ENCODE measurements at regions not wholly inside any gene's neighbourhood (a gene's known extent, or its start where the extent isn't known, plus 50 kb on each side); places are given as distances from the start of the nearest gene placed in this dataset.
A peak's percentile ranks its signal among the peaks of the same experiment; 100 is the strongest.

DNA sequence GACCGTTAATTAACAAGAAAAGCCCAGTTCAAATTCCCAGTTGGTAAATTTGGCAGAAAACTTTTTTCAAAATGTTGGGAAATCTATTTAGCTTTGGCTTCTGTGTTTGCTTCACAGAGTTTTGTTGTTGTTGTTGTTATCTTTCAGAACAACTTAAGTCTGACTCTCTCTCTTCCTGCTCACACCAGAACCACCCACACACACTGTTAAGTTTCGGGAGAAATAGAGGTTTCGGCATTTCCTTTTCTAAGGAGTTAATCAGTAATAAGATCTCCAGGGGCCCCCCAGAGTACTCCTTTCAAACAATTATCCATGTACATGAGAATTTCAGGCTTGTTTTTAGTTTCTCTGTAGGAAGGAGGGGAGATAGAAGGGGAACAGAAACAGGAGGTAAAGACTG is 106.2 kb upstream of the PTCHD1 start:
- Histone ChIP-seq H3K4me1 (ENCODE audit: control insufficient read depth, insufficient read depth, low read length) (peaks cover 21% of the 10 kb centered on the region), H3K27me3 (ENCODE audit: control insufficient read depth, insufficient read depth, low read length) (no peaks in the 10 kb centered on the region), H3K9me3 (ENCODE audit: control insufficient read depth, insufficient read depth, low read length) (no peaks in the 10 kb centered on the region), H3K9ac (ENCODE audit: low read depth, low read length) (no peak overlapping the region), H3K4me3 (ENCODE audit: low read depth, low read length) (no peak overlapping the region), H3K27ac (ENCODE audit: low read depth, low read length) (no peak overlapping the region), H3K36me3 (ENCODE audit: control insufficient read depth, insufficient read depth, low read length) (no peaks in the 10 kb centered on the region)

DNA sequence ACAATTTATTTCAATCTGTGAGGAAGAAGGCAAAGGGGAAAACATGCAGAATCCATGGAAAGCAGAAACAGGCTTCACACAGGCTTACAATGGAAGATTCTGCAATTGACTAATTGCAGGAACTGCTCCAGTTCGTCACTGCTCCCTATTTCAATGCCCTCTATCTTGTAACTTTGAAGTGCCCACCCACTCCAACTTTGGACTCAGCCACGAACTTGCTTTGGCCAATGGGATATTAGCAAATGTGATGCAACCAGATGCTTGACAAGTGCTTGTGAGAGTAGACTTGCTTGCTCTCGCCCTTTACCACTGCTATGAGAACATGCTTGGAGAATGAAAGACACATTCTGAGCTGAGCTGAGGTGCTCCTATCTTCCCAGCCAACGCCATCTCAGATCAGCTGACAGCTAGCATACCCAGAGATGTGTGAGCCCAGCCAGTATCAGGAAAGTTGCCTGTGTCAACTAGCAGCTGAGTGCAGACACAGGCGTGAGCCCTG is 105.7 kb upstream of the PTCHD1 start:
- H3K4me3 ChIP-seq (ENCODE audit: low read depth, low read length) = no peak overlapping the region
- H3K27ac ChIP-seq (ENCODE audit: low read depth, low read length) = no peak overlapping the region
- no peaks in the 10 kb centered on the region for H3K9me3 ChIP-seq (ENCODE audit: control insufficient read depth, insufficient read depth, low read length)
- no peak overlapping the region for H3K9ac ChIP-seq (ENCODE audit: low read depth, low read length)
- peaks cover 21% of the 10 kb centered on the region for H3K4me1 ChIP-seq (ENCODE audit: control insufficient read depth, insufficient read depth, low read length)
- no peaks in the 10 kb centered on the region for H3K36me3 ChIP-seq (ENCODE audit: control insufficient read depth, insufficient read depth, low read length)
- no peaks in the 10 kb centered on the region for H3K27me3 ChIP-seq (ENCODE audit: control insufficient read depth, insufficient read depth, low read length)

DNA sequence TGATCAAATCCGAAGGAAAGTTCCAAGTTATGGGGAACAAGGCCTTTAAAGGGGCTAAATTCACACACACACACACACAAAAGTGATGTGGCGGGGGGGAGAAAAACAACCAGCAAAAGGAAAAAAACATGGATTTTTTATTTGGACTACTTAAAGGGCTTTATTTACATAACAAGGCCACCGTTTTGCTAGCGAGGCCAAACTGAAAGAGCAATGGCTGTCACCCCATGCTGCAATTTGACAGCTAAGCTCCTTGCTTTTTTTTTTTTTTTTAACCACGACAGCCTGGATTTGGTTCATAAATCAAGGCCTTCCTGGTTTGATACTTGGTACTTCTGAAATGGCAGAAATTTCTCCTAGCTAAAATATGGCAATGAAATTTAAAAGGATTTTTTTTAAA is 99.6 kb upstream of the PTCHD1 start:
- H3K36me3 ChIP-seq (ENCODE audit: control insufficient read depth, insufficient read depth, low read length) = no peaks in the 10 kb centered on the region
- no peaks in the 10 kb centered on the region for H3K27me3 ChIP-seq (ENCODE audit: control insufficient read depth, insufficient read depth, low read length)

DNA sequence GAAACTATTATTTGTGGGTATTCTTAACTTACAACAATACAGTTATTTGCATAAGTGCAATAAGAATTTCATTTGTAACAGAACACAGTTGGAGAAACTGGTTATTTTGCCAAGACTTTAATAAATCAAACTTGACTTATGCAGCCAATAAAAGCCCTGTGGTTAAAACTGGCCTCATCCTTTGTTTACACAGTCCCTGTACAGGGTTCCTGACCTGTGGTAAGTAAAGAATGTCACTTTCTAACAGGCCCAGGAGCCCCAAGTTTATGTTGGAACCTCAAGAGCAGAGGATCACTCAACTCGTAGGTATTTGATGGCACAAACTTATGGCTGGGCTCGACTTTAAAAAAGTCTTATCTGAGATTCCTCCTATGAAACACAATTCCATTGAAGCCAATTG is 88.6 kb upstream of the PTCHD1 start:
- no peak overlapping the region for H3K4me3 ChIP-seq (ENCODE audit: low read depth, low read length)
- no peaks in the 10 kb centered on the region for H3K4me1 ChIP-seq (ENCODE audit: control insufficient read depth, insufficient read depth, low read length)
- H3K27ac ChIP-seq (ENCODE audit: low read depth, low read length) = no peak overlapping the region
- H3K36me3 ChIP-seq (ENCODE audit: control insufficient read depth, insufficient read depth, low read length) = no peaks in the 10 kb centered on the region
- no peaks in the 10 kb centered on the region for H3K27me3 ChIP-seq (ENCODE audit: control insufficient read depth, insufficient read depth, low read length)
- peaks cover 6% of the 10 kb centered on the region for H3K9me3 ChIP-seq (ENCODE audit: control insufficient read depth, insufficient read depth, low read length)
- no peak overlapping the region for H3K9ac ChIP-seq (ENCODE audit: low read depth, low read length)

More for the DNA sequence above, 99.6 kb upstream of the PTCHD1 start:
- Histone ChIP-seq H3K9me3 (ENCODE audit: control insufficient read depth, insufficient read depth, low read length) (peaks cover 22% of the 10 kb centered on the region), H3K27ac (ENCODE audit: low read depth, low read length) (peak overlapping the region; percentile 36), H3K9ac (ENCODE audit: low read depth, low read length) (no peak overlapping the region), H3K4me1 (ENCODE audit: control insufficient read depth, insufficient read depth, low read length) (peaks cover 11% of the 10 kb centered on the region), H3K4me3 (ENCODE audit: low read depth, low read length) (no peak overlapping the region)

DNA sequence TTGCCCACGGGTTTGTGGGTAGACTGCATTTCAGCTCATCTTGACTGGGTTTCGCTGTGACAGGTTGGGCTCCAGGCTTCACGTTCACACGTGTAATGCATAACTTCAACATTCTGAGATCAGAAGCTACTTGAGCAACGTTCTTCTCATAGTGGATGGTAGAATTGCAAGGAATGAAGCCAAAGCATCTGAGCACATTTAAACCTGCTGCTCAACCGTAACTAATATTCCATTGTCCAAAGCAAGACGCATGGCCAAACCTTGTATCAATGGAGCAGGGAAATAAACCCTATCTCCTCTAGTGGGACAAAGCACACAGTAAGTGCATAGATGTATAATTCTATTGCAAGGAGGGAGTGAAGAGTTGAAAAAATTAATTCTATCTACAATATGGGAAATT is 86.5 kb upstream of the PTCHD1 start:
- Histone ChIP-seq H3K9me3 (ENCODE audit: control insufficient read depth, insufficient read depth, low read length) (peaks cover 11% of the 10 kb centered on the region), H3K36me3 (ENCODE audit: control insufficient read depth, insufficient read depth, low read length) (no peaks in the 10 kb centered on the region), H3K4me1 (ENCODE audit: control insufficient read depth, insufficient read depth, low read length) (no peaks in the 10 kb centered on the region), H3K9ac (ENCODE audit: low read depth, low read length) (no peak overlapping the region), H3K27ac (ENCODE audit: low read depth, low read length) (no peak overlapping the region), H3K4me3 (ENCODE audit: low read depth, low read length) (no peak overlapping the region), H3K27me3 (ENCODE audit: control insufficient read depth, insufficient read depth, low read length) (no peaks in the 10 kb centered on the region)

DNA sequence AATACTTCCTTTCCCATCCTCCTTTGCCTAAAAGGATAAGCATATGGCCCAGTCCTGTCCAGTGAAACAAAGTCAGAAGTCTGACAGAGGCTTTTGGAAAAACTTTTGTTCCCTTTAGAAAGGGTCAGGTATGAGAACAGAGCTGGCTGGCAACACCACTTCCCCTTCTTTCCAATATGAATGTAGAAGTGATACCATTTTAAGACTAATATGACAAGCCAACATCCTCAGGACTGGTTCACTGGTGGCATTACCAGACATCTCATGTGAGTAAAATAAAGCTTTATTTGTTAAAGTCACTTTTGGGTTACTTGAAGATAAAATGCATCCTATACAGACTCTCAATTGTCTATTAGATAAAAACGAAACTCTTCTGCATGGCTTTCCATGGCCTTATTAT is 83.6 kb upstream of the PTCHD1 start:
- Histone ChIP-seq H3K27ac (ENCODE audit: low read depth, low read length) (no peak overlapping the region), H3K27me3 (ENCODE audit: control insufficient read depth, insufficient read depth, low read length) (no peaks in the 10 kb centered on the region), H3K9me3 (ENCODE audit: control insufficient read depth, insufficient read depth, low read length) (peaks cover 6% of the 10 kb centered on the region; the same call in 1 of the 2 replicates), H3K4me3 (ENCODE audit: low read depth, low read length) (no peak overlapping the region), H3K4me1 (ENCODE audit: control insufficient read depth, insufficient read depth, low read length) (no peaks in the 10 kb centered on the region), H3K36me3 (ENCODE audit: control insufficient read depth, insufficient read depth, low read length) (no peaks in the 10 kb centered on the region), H3K9ac (ENCODE audit: low read depth, low read length) (no peak overlapping the region)

DNA sequence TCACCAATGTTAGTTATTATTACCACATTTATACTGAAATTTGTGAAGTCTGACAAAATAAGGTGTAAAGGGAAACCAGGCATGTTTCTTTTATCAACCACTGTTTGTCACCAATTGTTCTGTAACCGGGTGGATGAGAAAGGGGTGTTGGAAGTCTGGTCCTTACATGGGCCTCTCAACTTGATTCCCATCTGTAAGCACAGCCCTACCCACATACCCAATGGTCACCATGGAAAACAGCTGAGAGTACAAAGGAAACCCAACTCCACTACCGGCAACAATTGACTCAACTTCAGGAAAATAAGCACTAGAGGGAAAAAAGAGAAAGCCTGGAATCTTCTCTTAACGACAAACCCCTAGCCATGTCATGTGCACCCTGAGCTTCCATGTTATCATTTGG is 70.8 kb upstream of the PTCHD1 start:
- Histone ChIP-seq H3K4me3 (ENCODE audit: low read depth, low read length) (no peak overlapping the region), H3K36me3 (ENCODE audit: control insufficient read depth, insufficient read depth, low read length) (no peaks in the 10 kb centered on the region), H3K9ac (ENCODE audit: low read depth, low read length) (no peak overlapping the region), H3K9me3 (ENCODE audit: control insufficient read depth, insufficient read depth, low read length) (no peaks in the 10 kb centered on the region), H3K27ac (ENCODE audit: low read depth, low read length) (no peak overlapping the region), H3K4me1 (ENCODE audit: control insufficient read depth, insufficient read depth, low read length) (peaks cover 3% of the 10 kb centered on the region), H3K27me3 (ENCODE audit: control insufficient read depth, insufficient read depth, low read length) (no peaks in the 10 kb centered on the region)

DNA sequence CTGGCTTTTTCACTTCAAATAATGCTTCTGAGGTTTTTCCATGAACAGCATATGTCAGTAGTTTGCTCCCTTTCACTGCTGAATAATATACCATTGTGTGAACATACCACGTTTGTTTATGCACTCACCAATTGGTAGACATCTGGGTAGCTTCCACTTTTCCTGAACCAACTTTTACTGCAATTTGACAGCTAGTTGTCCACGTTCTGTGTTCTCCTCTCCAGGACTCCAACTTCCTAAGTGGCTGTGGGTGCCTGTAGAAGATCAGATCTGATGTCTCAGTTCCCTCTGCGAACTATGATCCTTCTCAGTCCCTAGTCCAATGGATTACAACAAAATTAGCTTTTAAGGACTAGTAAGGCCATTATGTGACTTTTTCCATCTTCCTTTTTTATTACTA is 64.7 kb upstream of the PTCHD1 start:
- no peak overlapping the region for H3K9ac ChIP-seq (ENCODE audit: low read depth, low read length)
- H3K27me3 ChIP-seq (ENCODE audit: control insufficient read depth, insufficient read depth, low read length) = no peaks in the 10 kb centered on the region
- H3K9me3 ChIP-seq (ENCODE audit: control insufficient read depth, insufficient read depth, low read length) = no peaks in the 10 kb centered on the region
- H3K36me3 ChIP-seq (ENCODE audit: control insufficient read depth, insufficient read depth, low read length) = no peaks in the 10 kb centered on the region
- H3K27ac ChIP-seq (ENCODE audit: low read depth, low read length) = no peak overlapping the region
- H3K4me1 ChIP-seq (ENCODE audit: control insufficient read depth, insufficient read depth, low read length) = peaks cover 11% of the 10 kb centered on the region
- H3K4me3 ChIP-seq (ENCODE audit: low read depth, low read length) = no peak overlapping the region

DNA sequence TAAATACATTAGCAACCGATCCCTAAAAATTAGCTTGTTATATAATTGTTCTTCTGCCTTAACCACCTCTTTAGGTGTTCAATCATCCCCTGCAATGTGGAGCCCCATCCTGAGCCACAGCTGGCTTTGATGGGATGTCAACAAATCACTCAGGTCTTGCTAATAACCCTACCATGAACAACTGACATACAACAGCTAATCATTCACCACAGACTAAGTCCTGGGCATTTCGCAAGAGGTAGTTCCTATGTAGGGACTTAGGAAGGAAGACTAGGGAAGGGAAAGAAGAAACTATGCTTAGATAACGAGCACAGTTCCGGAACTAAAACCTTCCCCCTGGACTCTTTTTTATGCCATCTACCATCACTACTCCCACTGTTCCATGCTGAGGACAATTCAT is 63.6 kb upstream of the PTCHD1 start:
- H3K9me3 ChIP-seq (ENCODE audit: control insufficient read depth, insufficient read depth, low read length) = no peaks in the 10 kb centered on the region
- H3K4me1 ChIP-seq (ENCODE audit: control insufficient read depth, insufficient read depth, low read length) = peaks cover 11% of the 10 kb centered on the region
- H3K36me3 ChIP-seq (ENCODE audit: control insufficient read depth, insufficient read depth, low read length) = no peaks in the 10 kb centered on the region
- no peak overlapping the region for H3K4me3 ChIP-seq (ENCODE audit: low read depth, low read length)
- H3K9ac ChIP-seq (ENCODE audit: low read depth, low read length) = no peak overlapping the region
- no peaks in the 10 kb centered on the region for H3K27me3 ChIP-seq (ENCODE audit: control insufficient read depth, insufficient read depth, low read length)
- H3K27ac ChIP-seq (ENCODE audit: low read depth, low read length) = no peak overlapping the region

DNA sequence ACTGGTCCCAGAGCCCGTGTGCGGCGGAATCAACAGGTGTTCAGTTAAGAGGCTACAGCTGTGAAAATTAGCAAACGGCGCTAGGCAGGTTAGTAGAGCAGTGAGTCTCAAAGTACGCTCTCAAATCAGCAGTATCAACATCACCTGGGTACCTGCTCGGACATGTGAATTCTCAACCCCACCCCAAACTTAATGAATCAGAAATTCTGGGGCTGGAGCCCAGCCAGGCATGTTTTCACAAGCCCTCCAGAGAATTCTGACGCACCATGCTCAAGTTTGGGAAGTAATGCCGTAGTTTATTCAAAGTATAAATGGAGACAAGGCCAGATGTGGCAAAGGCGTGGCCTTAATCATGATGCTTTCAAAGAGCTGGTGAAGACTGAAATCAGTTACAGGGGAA is 58.2 kb upstream of the PTCHD1 start:
- 0 out of 2 replicates have a peak, but pooled peaks cover 6% of the 10 kb centered on the region for H3K4me1 ChIP-seq (ENCODE audit: control insufficient read depth, insufficient read depth, low read length)
- no peak overlapping the region for H3K27ac ChIP-seq (ENCODE audit: low read depth, low read length)
- H3K27me3 ChIP-seq (ENCODE audit: control insufficient read depth, insufficient read depth, low read length) = no peaks in the 10 kb centered on the region
- H3K4me3 ChIP-seq (ENCODE audit: low read depth, low read length) = no peak overlapping the region
- no peaks in the 10 kb centered on the region for H3K9me3 ChIP-seq (ENCODE audit: control insufficient read depth, insufficient read depth, low read length)
- H3K36me3 ChIP-seq (ENCODE audit: control insufficient read depth, insufficient read depth, low read length) = no peaks in the 10 kb centered on the region
- no peak overlapping the region for H3K9ac ChIP-seq (ENCODE audit: low read depth, low read length)

Data from HUES48 (cell line).